ENCODE measurements at regions not wholly inside any gene's neighbourhood (a gene's known extent, or its start where the extent isn't known, plus 50 kb on each side); places are given as distances from the start of the nearest gene placed in this dataset.

GRCh38 chr1:181295217-181295616 is 188.1 kb upstream of the CACNA1E start:
- no peak for TF ChIP-seq CTCF (CRISPR knock-in tag; IDR thresholded peaks at IDR 0.05)
- no peak for TF ChIP-seq ZNF557 (CRISPR knock-in tag; IDR thresholded peaks at IDR 0.05)
- no peak for TF ChIP-seq MAZ (IDR thresholded peaks at IDR 0.05; ENCODE audit: borderline replicate concordance, low read depth, low read length)
- no peak for TF ChIP-seq MAZ (CRISPR knock-in tag; IDR thresholded peaks at IDR 0.05; ENCODE audit: low read depth)
- no peak for TF ChIP-seq CEBPG (CRISPR knock-in tag; IDR thresholded peaks at IDR 0.05)
- TF ChIP-seq RAD51 (IDR thresholded peaks at IDR 0.05; ENCODE audit: borderline replicate concordance), result no peak
- no peak for TF ChIP-seq TP53 (CRISPR knock-in tag; conservative IDR thresholded peaks at IDR 0.05)
- no peak for TF ChIP-seq BRCA1 (CRISPR knock-in tag; IDR thresholded peaks at IDR 0.05)
- TF ChIP-seq HNRNPUL1 (IDR thresholded peaks at IDR 0.05; ENCODE audit: low read depth, low read length), result no peak
- no peak for TF ChIP-seq JUND (CRISPR knock-in tag; IDR thresholded peaks at IDR 0.05)
- no peak for TF ChIP-seq HDAC2 (CRISPR knock-in tag; IDR thresholded peaks at IDR 0.05)
- TF ChIP-seq ZBTB33 (CRISPR knock-in tag; IDR thresholded peaks at IDR 0.05), result no peak
- no peak for TF ChIP-seq MXD3 (CRISPR knock-in tag; IDR thresholded peaks at IDR 0.05)
- no peak for TF ChIP-seq SMAD1 (CRISPR knock-in tag; IDR thresholded peaks at IDR 0.05; ENCODE audit: borderline replicate concordance, low read depth)
- TF ChIP-seq POLR2AphosphoS5 (IDR thresholded peaks at IDR 0.05; ENCODE audit: low read depth, low read length), result no peak
